ENCODE measurements at regions not wholly inside any gene's neighbourhood (a gene's known extent, or its start where the extent isn't known, plus 50 kb on each side); places are given as distances from the start of the nearest gene placed in this dataset.

GRCh38 chr3:4021162-4021561 lies 221.9 kb downstream of the LRRN1 start:
- no peak for TF ChIP-seq POLR2A (IDR thresholded peaks at IDR 0.05)
- no peak for TF ChIP-seq POLR2AphosphoS5 (IDR thresholded peaks at IDR 0.05)
- no peak for TF ChIP-seq CTCF (IDR thresholded peaks at IDR 0.05)
- TF ChIP-seq EP300 (IDR thresholded peaks at IDR 0.05), result no peak
